GM19452 (cell line): ENCODE measurements at regions not wholly inside any gene's neighbourhood (a gene's known extent, or its start where the extent isn't known, plus 50 kb on each side); places are given as distances from the start of the nearest gene placed in this dataset.

Experiments
- ATAC-seq: cut with Tn5 transposase; IDR thresholded peaks from one replicate; pipeline ENCODE4 v1.9.1; 2021; ENCODE audit not compliant: unreplicated experiment

DNA sequence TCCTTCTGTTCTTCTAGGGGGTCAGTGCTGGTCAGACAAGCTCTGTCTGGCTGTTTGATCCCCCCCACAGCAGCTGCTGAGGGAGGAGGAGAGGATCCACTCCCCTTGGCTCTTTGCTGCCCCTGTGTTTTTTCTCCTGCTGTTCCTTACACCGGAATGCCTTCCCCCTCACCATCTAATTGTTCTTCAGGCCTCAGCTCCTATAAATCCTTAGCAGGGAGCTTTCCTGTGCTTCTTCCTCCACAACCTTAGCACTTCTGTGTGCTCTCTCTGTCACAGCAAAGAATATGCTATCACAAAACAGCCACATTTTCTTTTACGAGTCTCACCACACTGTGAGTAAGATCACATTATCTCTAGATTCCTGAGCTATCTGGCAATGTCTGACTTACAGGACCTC is 196.6 kb downstream of the OTOR start:
- ATAC-seq: no peak

DNA sequence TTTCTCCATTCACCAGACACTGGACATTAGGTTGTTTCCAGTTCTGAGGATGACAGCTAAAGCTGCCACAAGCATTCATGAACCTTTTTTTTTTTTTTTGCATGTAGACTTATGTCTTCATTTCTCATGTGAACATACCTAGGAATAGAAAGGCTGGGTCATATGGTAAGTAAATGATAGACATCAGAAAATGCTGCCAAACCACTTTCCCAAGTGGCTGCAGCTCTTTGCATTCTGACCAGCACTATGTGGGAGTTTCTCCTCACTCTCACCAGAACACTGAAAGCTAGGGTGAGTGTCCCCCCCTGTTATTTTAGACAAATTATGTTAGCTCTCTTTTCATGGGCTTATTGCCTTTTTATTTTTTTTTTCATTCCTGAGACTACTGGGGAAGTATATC is 197.5 kb downstream of the OTOR start:
- no peak for ATAC-seq

DNA sequence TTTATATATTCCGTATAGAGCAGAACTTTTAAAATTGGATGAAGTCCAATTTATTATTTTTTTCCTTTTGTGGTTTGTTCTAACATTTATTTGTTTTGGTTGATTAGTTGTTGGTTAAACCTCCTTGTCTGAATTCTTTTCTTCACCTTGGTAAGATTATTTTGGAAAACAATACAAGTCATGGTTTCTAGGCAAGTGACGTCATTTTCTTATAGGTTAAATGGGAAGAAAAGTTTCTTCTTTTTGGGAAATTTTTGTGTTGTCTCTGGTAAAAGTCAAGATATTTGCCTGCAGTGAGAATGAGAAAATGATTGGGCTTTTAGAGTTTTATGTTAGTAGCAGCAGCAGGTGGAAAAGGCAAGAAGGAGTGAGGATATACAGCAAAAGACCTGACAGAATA is 197.9 kb downstream of the OTOR start:
- ATAC-seq: no peak

DNA sequence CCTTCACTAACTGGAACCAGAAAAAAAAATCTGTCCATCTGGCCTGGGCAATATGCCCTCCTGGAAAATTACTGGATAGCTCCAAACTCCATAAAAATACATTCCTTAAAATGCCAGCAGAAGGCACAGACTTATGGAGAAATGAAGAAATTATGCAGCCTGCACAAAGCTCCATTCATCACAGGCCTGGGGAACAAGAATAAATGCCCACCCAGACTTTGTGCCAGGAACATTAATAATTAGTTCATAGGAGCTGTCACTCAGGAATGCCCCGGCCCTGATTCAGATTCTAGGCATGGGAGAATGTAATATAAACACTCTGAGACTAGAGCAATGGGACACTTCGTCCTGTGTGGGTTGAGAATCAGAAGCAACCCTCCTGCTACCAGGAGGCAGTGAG is 199.3 kb downstream of the OTOR start:
- no peak for ATAC-seq

DNA sequence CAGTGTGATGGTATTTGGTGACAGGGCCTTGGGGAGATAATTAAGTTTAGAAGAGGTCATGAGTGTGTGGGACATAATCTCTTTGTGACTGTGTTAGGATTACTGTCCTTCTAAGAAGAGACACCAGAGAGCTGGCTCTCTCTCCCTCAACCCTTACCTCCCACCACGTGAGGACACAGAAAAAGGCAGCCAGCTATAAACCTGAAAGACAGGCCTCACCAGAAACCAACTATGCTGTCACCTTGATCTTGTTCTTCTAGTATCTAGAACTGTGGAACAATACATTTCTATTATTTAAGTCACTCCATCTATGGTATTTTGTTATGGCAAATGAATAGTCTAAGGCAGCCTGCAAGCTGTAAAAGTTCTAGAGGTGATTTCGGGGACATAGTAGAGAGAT is 203.7 kb downstream of the OTOR start:
- no peak for ATAC-seq

DNA sequence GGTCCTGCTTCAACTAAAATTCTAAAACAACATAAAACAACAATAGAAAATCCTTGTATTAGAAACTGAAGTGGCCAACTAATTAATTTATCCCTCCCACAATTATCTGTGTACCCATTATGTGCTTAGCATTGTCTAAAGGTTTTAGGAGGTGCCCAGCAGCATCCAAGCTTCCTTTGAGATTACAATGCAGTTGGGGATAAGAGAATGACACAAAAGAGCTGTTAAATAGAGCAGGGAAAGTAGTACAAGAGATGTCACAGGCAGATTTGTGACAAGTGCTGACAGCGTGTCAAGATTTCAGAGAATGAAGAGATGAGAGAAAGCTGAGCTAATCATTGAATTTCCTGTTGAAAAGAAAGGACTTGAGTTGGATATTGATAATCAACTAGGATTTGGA is 204.8 kb downstream of the OTOR start:
- ATAC-seq: no peak

DNA sequence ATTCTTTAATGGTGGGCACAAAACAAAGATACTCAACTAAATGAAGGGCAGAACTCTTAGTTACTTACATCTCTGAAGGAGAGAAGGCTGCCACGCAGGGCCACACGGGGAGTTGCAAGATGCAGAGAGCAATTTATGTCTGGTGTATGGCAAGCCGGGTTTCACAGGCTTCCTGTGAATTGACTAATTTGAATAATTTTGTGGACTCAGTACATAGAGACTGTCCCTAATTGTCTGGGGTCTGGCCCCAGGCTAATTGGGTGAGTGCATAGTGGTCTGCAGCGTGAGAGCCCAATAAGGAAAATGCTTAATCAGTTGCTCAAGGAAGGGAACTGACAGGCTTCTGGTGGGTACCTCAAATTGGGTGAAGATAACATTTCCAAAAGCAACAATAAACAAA is 205.7 kb downstream of the OTOR start:
- ATAC-seq: no peak

DNA sequence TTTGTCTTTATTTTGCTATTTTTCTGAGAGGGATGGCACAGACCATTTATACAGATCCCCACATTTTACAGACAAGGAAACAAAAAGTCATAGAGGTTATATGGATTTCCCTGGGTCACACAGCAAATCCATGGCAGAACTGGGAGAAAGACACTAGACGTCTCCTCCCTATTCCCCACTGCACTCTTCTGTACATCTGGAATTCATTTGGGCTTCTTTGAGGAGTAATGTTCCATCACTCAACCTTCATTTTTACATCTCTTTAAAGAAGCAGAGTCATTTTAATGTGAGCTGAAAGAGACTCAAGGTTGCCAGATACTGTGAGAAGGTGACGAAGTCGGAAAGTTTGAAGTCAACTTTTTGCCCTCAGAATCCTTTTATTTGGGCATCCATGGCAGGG is 207.3 kb downstream of the OTOR start:
- ATAC-seq: no peak

DNA sequence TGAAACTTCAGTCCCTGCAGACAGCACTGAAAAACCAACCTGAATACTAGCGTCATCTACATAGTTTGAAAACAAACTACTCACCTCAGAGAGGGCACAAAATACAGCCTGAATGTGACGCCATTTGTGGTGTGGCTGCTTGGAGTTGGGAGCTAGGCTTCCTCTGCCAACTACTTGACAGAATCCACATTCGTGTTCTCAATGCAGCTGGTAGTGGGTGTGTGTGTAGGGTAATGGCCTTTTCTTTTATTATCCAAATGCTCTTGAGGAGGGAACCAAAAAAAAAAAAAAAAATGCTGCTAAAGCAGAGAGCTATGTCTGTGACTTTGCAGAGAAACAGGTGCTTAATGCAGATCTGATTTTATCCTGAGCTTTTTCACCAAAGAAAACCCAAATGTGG is 207.8 kb downstream of the OTOR start:
- no peak for ATAC-seq

DNA sequence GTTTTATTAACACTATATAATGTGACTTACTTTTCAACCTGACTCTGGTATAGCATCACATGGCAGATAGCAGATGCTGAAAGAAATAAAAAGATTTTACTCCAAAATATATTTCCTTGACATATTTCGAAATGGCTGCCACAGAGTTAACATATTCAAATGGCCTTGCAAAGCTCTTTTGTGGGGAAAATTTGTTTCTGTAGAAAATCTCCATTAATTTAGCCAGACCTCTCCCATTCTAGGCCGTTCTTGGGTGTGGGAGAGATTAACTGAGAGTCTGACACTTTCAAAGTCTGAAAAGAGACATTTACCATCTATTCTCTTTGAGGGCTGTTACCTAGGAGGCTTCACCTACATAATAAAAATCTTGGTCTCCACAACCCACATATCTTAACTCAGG is 217.2 kb downstream of the OTOR start:
- ATAC-seq: no peak

DNA sequence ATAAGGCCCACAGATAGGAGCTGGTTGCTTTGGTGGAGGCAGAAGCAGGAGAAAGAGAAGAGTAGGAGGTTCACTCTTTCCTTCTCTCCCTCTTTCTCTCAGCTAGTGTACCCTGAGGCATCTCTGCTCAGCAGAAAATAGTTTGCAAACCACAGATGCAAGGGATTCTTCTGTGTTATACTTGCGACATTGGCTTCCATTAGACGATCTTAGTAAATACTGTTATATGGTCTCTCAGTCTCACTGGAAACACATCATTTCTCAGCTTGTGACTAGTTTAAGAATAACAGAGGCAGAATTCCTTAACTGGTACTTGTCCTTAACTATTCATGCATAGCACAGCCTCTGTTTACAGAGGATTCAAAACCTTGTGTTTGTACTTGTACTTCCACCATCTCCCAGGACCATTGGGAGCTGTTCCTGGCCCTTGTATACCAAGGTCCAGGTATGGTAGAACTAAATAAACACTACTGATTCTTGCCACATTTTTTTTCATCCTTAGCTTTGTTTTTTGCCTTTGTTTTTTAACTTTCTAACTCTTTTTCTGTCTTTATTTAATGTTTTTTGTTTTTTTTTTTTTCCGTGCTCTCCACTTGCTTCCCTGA is 218.2 kb downstream of the OTOR start:
- ATAC-seq: no peak

DNA sequence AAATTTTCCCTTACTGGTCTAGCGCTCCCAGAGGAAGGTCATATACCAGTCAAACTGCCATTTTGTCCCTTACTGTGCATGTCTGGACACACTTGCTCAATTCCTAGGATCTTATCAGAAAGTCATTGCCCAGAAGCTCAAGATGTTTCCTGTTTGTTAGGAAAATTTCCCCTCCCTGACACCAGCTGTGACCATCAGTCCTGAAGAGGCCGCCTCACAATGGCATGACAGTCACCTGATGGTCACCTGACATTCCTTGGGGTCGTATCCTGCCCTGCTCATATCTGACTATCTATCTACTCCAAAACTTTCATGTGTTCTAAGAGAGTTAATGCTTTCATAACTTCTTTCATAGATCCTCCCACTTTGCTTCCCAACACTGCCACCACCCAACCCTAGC is 219.9 kb downstream of the OTOR start:
- ATAC-seq: no peak

DNA sequence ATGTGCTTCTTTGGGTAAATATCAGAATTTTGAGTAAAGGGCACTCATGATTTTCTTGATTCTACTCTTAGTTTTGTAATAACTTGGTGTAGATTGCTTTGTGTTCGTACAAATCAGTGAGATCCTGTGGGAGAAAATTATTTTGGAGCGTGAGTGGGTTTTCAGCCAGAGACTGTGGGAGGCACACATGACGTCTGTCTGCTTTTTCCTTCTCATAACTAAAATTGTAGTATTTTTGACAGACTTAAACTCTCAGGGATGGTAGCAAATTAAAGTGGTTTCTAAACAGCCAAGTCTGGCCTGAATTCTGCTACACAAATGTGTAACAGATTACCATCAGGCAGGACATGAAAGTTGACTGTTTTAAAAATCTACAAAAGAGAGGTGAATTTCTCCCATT is 222.6 kb downstream of the OTOR start:
- no peak for ATAC-seq

DNA sequence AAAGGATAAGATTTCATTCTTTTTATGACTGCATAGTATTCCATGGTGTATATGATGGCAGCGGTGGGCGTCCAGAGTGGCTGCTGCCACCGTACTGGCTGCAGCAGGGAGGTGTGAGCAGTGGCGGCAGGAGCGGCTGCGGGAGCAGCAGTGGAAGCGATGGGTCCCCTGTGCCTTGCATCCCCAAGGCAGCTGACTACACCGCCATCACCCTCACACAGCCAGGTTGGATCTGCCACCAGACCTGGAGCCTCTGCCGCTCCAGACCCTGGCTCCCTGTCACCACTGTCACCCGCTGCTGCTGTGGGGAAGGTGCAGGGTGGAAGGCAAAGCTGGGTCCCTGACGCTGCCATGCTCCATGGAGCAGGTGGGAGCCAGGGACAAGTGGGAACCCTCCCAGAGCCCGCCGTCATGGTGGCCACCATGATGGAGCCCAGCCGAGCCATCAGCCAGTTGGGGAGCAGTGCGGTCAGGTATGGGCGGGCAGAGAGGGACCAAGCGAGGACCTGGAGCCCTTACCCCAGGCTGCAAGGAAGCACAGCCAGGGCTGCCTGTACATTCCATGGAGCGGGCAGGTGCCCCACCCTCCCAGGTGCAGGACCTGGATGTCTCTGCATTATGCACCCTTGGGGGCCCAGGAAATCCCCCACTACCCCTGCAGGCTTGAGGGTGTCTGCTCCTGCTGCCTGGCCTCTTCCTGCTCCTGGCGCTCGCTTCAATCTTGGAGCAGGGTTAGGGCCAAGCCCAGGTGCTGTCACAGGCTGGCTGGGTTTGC is 226.1 kb downstream of the OTOR start:
- ATAC-seq: no peak

DNA sequence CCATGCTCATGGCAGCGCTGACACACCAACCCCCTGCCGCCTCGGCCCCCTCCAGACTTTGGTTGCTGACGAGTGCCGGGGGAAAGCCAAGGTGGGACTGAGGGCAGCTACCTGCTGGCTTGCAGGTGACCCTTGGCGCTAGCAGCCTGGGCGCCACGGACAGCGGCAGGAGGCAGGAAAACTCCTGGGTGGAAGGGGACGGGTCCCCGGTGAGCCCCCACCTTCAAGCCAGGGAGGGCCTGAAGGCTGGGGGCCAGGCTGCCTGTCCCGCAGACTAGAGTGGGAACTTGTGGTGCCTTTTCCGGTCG is 226.7 kb downstream of the OTOR start:
- no peak for ATAC-seq

DNA sequence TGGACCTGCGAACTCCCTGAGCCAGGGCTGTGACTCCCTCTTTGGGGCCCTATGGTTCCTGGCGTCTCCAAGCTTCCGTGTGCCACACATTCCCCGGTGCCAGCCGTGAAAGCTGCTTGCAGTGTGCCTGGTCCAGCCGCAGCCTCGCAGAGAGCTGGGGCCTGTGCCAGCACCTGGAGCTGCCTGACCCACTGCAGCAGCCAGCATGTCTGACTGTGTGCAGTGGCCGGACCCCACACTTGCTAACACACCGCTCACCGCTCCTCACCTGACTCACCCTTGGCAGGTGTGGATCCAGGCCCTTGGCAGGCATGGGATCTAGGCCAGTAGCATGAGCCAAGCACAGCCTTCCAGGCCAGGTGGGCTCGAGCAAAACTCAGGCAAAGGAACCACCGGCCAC is 227.5 kb downstream of the OTOR start:
- no peak for ATAC-seq

DNA sequence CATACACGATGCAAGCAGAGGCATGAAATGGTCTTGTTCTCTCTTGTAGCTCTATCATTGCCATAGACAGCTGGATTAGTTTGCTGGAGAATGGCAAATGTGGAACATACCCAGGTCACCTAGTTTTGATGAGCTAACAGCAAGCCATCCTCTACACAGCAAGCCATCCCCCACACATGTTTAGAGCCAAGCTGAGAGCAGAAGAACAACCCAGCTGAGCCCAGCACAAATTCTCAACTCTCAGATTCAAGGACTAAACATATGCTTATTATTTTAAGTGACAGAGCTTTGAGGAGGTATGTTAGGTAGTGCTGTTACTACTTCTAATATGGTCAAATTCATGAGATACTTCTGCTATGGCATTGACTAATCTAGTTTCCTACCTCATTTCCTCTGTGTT is 230.3 kb downstream of the OTOR start:
- no peak for ATAC-seq

DNA sequence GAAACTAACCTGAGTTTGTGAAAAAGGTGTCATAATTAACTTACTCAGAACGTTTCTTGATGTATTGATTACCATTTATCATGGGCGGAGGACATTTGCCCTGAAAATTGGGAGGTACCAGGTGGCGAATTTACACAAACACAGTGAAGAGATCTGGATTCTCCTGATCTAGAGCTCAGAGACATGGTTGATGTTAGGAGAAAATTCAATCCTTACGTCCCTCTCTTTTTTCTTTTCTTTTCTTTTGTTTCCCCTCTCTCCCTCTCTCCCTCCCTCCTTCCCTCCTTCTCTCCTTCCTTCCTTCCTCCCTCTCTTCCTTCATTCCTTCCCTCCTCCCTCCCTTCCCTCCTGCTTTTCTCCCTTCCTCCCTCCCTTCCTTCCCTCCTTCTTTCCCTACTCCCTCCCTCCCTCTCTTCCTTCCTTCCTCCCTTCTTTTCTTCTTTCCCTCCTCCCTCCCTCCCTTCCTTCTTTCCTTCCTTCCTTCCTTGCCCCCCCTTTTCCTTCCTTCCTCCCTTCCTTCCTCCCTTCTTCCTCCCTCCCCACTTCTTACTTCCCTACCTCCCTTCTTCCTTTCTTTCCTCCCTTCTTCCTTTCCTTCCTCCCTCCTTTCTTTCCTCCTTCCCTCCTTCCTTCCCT is 234.1 kb downstream of the OTOR start:
- no peak for ATAC-seq

DNA sequence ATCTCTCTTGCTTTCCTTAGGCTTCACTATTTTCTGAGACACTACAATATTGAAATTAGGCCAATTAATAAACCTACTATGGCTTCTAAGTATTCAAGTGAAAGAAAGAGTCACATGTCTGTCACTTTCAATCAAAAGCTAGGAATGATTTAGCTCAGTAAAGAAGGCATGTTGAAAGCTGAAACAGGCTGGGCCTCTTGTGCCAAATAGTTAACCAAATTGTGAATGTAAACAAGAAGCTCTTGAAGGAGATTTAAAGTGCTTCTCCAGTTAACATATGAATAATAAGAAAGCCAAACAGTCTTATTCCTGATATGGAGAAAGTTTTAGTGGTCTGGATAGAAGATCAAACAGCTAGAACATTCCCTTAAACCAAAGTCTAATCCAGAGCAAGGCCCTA is 236.3 kb downstream of the OTOR start:
- no peak for ATAC-seq

DNA sequence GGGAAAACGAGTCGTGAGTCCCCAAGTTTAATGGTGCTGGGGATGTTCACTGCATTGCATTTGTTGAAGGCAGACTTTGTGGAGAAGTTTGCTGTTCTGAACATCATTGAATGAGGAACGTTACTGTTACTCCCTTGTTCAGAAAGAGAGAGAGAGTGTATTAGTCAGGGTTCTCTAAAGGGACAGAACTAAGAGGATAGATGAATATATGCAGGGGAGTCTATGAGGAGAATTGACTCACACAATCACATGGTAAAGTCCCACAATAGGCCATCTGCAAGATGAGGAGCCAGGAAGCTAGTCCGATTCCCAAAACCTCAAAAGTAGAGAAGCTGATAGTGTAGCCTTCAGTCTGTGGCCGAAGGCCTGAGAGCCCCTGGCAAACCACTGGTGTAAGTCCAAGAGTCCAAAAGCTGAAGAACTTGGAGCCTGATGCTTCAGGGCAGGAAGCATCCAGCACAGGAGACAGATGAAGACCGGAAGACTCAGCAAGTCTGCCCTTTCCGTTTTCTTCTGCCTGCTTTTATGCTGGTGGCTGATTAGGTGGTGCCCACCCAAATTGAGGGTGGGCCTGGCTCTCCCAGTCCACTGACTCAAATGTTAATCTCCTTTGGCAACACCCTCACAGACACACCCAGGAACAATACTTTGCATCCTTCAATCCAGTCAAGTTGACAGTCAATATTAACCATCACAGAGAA is 223.5 kb upstream of the PCSK2 start:
- no peak for ATAC-seq

DNA sequence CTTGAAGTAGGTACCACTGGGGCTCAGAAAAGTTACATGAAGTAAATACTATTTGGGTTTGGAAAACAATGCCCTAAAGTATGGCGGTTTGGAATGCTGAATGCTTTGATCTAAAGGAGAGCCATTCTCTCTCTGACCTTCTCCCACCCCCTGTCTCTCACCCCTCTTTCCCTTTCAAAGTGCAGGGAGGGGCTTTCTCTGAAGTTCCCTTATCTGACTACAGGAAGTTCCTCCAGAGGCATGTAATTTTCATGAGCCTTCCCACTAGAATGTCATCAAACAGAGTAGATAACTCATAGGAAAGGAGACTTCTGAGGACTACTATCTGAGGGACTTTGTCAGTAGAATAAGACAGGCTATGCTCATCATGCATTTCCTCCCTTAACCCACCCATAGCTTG is 216.7 kb upstream of the PCSK2 start:
- no peak for ATAC-seq

DNA sequence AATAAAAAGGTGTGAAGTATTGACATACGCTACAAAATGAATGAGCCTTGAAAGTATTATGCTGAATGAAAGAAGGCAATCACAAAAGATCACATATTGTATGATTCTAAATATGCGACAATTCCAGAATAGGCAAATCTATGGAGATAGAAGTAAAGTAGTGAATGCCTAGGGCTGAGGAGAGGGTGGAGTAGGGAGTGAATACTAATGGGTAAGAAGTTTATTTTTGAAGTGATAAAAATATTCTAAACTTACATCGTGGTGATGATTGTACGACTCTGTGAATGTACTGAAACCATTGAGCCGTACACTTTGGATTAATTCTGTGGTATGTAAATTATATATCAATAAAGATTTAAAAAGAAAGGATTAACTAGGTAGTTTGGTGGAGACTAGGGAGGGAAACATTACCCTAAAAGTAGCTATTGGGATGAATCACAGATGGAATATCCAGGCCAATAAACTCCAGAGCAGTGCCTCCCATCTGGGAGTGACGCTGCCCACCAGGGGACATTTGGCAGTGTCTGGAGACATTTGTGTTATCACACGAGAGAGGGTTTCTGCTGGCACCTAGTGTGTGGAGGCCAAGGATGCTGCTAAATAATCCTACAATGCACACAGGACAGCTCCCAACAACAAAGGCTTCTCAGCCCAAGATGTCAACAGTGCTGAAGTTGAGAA is 214.2 kb upstream of the PCSK2 start:
- no peak for ATAC-seq
